ENCODE measurements at regions not wholly inside any gene's neighbourhood (a gene's known extent, or its start where the extent isn't known, plus 50 kb on each side); places are given as distances from the start of the nearest gene placed in this dataset.

DNA sequence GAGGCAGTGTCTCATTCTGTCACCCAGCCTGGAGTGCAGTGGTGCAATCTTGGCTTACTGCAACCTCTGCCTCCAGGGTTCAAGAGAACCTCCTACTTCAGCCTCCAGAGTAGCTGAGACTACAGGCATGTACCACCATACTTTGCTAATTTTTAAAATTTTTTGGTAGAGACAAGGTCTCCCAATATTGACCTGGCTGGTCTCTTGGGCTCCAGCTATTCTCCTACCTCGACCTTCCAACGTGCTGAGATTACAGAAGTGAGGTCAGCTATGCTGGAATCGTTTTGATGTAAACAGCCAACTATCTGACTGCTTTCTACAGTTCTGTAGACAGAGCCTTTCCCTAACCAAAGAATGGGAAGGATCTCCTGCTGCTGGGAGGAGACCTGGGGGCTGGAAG is 375.8 kb downstream of the GATA3 start:
- TF ChIP-seq, protein P1, sequence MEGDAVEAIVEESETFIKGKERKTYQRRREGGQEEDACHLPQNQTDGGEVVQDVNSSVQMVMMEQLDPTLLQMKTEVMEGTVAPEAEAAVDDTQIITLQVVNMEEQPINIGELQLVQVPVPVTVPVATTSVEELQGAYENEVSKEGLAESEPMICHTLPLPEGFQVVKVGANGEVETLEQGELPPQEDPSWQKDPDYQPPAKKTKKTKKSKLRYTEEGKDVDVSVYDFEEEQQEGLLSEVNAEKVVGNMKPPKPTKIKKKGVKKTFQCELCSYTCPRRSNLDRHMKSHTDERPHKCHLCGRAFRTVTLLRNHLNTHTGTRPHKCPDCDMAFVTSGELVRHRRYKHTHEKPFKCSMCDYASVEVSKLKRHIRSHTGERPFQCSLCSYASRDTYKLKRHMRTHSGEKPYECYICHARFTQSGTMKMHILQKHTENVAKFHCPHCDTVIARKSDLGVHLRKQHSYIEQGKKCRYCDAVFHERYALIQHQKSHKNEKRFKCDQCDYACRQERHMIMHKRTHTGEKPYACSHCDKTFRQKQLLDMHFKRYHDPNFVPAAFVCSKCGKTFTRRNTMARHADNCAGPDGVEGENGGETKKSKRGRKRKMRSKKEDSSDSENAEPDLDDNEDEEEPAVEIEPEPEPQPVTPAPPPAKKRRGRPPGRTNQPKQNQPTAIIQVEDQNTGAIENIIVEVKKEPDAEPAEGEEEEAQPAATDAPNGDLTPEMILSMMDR (IDR thresholded peaks at IDR 0.05) = no peak
- no peak for TF ChIP-seq POLR2AphosphoS5 (IDR thresholded peaks at IDR 0.05)
